RWPE2 (cell line): ENCODE measurements at regions not wholly inside any gene's neighbourhood (a gene's known extent, or its start where the extent isn't known, plus 50 kb on each side); places are given as distances from the start of the nearest gene placed in this dataset.
"Not testable (repeated sequence)": the region's sequence is repeated elsewhere in the genome, so short reads cannot be mapped to it uniquely, and the experiment has no call there.

Experiments
- ATAC-seq: fragments of 200-7000 bp; cut with Tn5 transposase; 3 replicates; pipeline ENCODE4 v1.9.1; 2021; ENCODE audit warnings: low read depth
- DNase-seq: peaks from one replicate; pipeline ENCODE4 v3.0.0-alpha.2; 2020; ENCODE audit warnings: low spot score
- H3K27ac ChIP-seq: fragments of 450-650 bp; 2 replicates; pipeline ENCODE4 v1.5.1; 2017; ENCODE audit warnings: mild to moderate bottlenecking; ENCODE audit not compliant: poor library complexity, severe bottlenecking
- H3K27me3 ChIP-seq: fragments of 250-450 bp; sonication (Bioruptor Pico); 2 replicates; pipeline ENCODE4 v1.5.1; 2021; ENCODE audit warnings: mild to moderate bottlenecking, moderate library complexity; ENCODE audit not compliant: insufficient read depth, poor library complexity, severe bottlenecking
- H3K36me3 ChIP-seq: fragments of 250-450 bp; sonication (Bioruptor Pico); 2 replicates; pipeline ENCODE4 v1.5.1; 2020; ENCODE audit warnings: low read depth, mild to moderate bottlenecking, moderate library complexity
- H3K4me1 ChIP-seq: fragments of 250-450 bp; sonication (Bioruptor Pico); 2 replicates; pipeline ENCODE4 v1.5.1; 2021; ENCODE audit warnings: mild to moderate bottlenecking, moderate library complexity; ENCODE audit not compliant: insufficient read depth, poor library complexity, severe bottlenecking
- H3K4me3 ChIP-seq: fragments of 250-450 bp; sonication (Bioruptor Pico); 2 replicates; pipeline ENCODE4 v1.5.1; 2021; ENCODE audit warnings: mild to moderate bottlenecking, moderate library complexity; ENCODE audit not compliant: severe bottlenecking
- H3K9me3 ChIP-seq: fragments of 250-450 bp; sonication (Bioruptor Pico); 2 replicates; pipeline ENCODE4 v1.5.1; 2021; ENCODE audit warnings: mild to moderate bottlenecking, moderate library complexity; ENCODE audit not compliant: severe bottlenecking
- CTCF ChIP-seq: fragments of 450-650 bp; IDR thresholded peaks from one replicate; pipeline ENCODE4 v1.5.1; 2017; ENCODE audit warnings: mild to moderate bottlenecking, moderate library complexity; ENCODE audit not compliant: poor library complexity, severe bottlenecking

GRCh38 chr14:106522990-106523389, 996.6 kb downstream of the TMEM121 start:
- Histone ChIP-seq H3K36me3 (no peaks in the 10 kb centered on the region), H3K27me3 (peaks cover 2% of the 10 kb centered on the region), H3K9me3 (peaks cover 5% of the 10 kb centered on the region), H3K27ac (no peak overlapping the region), H3K4me3 (no peak overlapping the region), H3K4me1 (no peaks in the 10 kb centered on the region)
- no peak for TF ChIP-seq CTCF
- DNase-seq = no peak
- no peak for ATAC-seq

- TF ChIP-seq CTCF = no peak
- Histone ChIP-seq H3K4me1 (no peaks in the 10 kb centered on the region), H3K36me3 (no peaks in the 10 kb centered on the region), H3K9me3 (peaks cover 19% of the 10 kb centered on the region), H3K27ac (no peak overlapping the region), H3K4me3 (no peak overlapping the region), H3K27me3 (no peaks in the 10 kb centered on the region)
- no peak for ATAC-seq
- no peak for DNase-seq
Measured at GRCh38 chr14:106528717-106529116, 1002.3 kb downstream of the TMEM121 start.

- Histone ChIP-seq H3K27me3 (no peaks in the 10 kb centered on the region), H3K9me3 (peaks cover 19% of the 10 kb centered on the region), H3K4me1 (no peaks in the 10 kb centered on the region), H3K4me3 (no peak overlapping the region), H3K27ac (no peak overlapping the region), H3K36me3 (no peaks in the 10 kb centered on the region)
- TF ChIP-seq CTCF = no peak
- no peak for ATAC-seq
- no peak for DNase-seq
Measured at GRCh38 chr14:106530031-106530422, 1003.6 kb downstream of the TMEM121 start.

- Histone ChIP-seq H3K27me3 (no peaks in the 10 kb centered on the region), H3K4me1 (no peaks in the 10 kb centered on the region), H3K27ac (no peak overlapping the region), H3K4me3 (no peak overlapping the region), H3K36me3 (no peaks in the 10 kb centered on the region), H3K9me3 (peaks cover 19% of the 10 kb centered on the region)
- no peak for TF ChIP-seq CTCF
- ATAC-seq (no peak), DNase-seq (no peak)
Measured at GRCh38 chr14:106530423-106531107, 1004.2 kb downstream of the TMEM121 start.

GRCh38 chr14:106537597-106537996, 1011.2 kb downstream of the TMEM121 start:
- not testable (repeated sequence) for ATAC-seq, H3K9me3 ChIP-seq, H3K4me1 ChIP-seq, H3K36me3 ChIP-seq, H3K27ac ChIP-seq, DNase-seq, H3K27me3 ChIP-seq, H3K4me3 ChIP-seq
- peak; percentile 52 for TF ChIP-seq CTCF
